OCI-LY7 (cell line): ENCODE measurements at regions not wholly inside any gene's neighbourhood (a gene's known extent, or its start where the extent isn't known, plus 50 kb on each side); places are given as distances from the start of the nearest gene placed in this dataset.

Experiments
- EZH2phosphoT487 ChIP-seq: fragments of 200-600 bp; sonication (generic); IDR thresholded peaks from 2 replicates; pipeline ENCODE4 v1.6.1; 2018; ENCODE audit warnings: low read depth, borderline replicate concordance, mild to moderate bottlenecking, mixed run types, antibody characterized with exemption, low read length, moderate library complexity, mixed read lengths
- TF ChIP-seq, protein P1 (sequence below): fragments of 200-600 bp; sonication (generic); conservative IDR thresholded peaks from 2 replicates; pipeline ENCODE4 v1.5.1; 2014; ENCODE audit warnings: mild to moderate bottlenecking, antibody characterized with exemption, low read length, moderate library complexity, mixed read lengths

GRCh38 chr7:34452363-34452762, 205.7 kb upstream of the NPSR1 start:
- TF ChIP-seq, protein P1, sequence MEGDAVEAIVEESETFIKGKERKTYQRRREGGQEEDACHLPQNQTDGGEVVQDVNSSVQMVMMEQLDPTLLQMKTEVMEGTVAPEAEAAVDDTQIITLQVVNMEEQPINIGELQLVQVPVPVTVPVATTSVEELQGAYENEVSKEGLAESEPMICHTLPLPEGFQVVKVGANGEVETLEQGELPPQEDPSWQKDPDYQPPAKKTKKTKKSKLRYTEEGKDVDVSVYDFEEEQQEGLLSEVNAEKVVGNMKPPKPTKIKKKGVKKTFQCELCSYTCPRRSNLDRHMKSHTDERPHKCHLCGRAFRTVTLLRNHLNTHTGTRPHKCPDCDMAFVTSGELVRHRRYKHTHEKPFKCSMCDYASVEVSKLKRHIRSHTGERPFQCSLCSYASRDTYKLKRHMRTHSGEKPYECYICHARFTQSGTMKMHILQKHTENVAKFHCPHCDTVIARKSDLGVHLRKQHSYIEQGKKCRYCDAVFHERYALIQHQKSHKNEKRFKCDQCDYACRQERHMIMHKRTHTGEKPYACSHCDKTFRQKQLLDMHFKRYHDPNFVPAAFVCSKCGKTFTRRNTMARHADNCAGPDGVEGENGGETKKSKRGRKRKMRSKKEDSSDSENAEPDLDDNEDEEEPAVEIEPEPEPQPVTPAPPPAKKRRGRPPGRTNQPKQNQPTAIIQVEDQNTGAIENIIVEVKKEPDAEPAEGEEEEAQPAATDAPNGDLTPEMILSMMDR = no peak
- TF ChIP-seq EZH2phosphoT487 = no peak
